ENCODE measurements at regions not wholly inside any gene's neighbourhood (a gene's known extent, or its start where the extent isn't known, plus 50 kb on each side); places are given as distances from the start of the nearest gene placed in this dataset.

DNA sequence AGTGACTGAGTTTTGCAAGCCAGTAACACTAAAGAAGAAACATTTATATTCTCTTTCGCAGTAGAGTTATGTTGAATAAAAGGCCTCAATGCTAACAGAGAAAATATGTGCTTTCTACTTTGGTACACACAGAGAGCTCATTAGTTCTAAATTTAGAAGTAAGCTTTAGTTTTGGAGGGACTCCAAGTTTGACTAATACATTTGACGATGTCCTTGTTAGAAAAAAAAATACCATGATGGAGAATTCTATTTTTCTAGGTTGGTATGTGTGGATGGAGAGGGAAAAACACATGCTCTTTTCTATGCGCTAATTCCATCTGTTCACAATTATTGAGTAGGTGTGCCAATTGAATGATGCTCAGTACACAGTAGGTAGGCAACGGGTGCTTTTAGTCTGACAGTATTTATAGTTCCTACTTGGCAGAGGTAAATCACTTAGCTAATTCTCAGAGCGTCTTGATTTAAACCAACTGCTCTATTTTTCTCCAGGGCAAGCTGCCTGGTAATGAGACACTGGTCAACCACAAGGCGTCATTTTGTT lies 327.2 kb upstream of the AKR1E2 start:
- DNase-seq (ENCODE audit: low read depth in 2 of 3, low spot score in 1 of 3) = no peak

DNA sequence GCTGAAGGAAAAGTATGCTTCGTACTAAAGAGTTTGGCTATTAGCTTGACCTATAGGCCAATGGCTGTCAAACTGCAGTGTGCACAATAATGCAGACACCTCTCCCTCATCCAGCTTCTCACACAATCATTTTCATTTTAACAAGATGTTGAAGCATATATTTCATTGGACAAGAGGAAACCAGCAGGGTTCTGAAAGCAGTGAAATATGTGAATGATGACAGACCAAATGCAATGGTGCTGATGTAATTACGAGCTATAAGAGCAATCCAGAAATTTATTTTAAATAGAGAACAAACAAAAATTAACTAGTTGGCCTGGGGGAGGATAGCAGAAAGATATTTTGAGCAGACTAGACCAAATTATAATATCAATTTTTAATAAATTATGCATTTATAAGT lies 331.5 kb upstream of the AKR1E2 start:
- DNase-seq (ENCODE audit: low read depth in 2 of 3, low spot score in 1 of 3) = no peak

GRCh38 chr10:4492202-4492601 lies 333.8 kb upstream of the AKR1E2 start:
- no peak for DNase-seq (ENCODE audit: low read depth in 2 of 3, low spot score in 1 of 3)

DNA sequence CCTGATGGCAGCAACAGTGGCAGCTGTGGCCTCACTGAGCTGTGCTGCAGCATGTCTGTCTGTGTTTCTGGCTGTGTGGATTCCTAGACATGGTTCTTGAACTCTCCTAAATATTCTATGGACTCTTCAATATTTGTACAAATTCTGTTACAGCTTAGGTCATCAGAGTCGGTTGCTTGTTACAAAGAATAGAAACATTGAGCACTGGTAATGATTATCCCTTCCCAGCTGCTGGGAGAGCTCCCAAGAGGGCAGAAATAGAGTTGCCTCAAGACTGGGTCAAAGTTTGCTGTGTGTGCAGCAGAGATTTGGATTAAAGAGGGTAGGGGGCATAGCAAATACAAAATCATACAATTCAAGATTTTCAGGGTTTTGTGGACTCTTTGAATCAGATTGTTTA lies 337.1 kb upstream of the AKR1E2 start:
- DNase-seq (ENCODE audit: low read depth in 2 of 3, low spot score in 1 of 3) = no peak

- DNase-seq (ENCODE audit: low read depth in 2 of 3, low spot score in 1 of 3) = no peak
Measured at GRCh38 chr10:4485636-4486035, 340.4 kb upstream of the AKR1E2 start.

GRCh38 chr10:4483811-4484210 lies 342.2 kb upstream of the AKR1E2 start:
- DNase-seq (ENCODE audit: low read depth in 2 of 3, low spot score in 1 of 3) = no peak

GRCh38 chr10:4482659-4483058 lies 343.3 kb upstream of the AKR1E2 start:
- no peak for DNase-seq (ENCODE audit: low read depth in 2 of 3, low spot score in 1 of 3)

DNA sequence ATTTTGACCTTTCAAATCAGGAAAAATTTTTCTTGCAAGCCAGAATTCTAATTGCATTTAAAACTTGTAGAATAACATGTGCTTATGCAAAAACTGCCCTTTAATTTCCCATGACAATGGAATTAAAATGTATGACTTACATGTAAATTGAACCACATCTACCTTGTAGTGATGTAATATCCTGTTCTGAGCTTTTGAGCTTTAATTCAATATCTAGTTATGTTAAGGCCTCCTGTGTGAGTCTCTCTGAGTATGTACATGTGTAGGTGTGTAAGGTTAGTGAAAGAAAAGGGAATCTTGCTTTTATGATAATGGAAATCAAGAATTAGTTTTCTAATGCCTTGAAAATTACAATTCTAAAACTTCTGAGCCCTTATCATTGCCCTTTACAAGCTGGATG lies 344.8 kb upstream of the AKR1E2 start:
- no peak for DNase-seq (ENCODE audit: low read depth in 2 of 3, low spot score in 1 of 3)

- DNase-seq (ENCODE audit: low read depth in 2 of 3, low spot score in 1 of 3) = no peak
Measured at GRCh38 chr10:4479342-4479741, 346.7 kb upstream of the AKR1E2 start.

- no peak for DNase-seq (ENCODE audit: low read depth in 2 of 3, low spot score in 1 of 3)
Measured at GRCh38 chr10:4477664-4478063, 348.3 kb upstream of the AKR1E2 start.

DNA sequence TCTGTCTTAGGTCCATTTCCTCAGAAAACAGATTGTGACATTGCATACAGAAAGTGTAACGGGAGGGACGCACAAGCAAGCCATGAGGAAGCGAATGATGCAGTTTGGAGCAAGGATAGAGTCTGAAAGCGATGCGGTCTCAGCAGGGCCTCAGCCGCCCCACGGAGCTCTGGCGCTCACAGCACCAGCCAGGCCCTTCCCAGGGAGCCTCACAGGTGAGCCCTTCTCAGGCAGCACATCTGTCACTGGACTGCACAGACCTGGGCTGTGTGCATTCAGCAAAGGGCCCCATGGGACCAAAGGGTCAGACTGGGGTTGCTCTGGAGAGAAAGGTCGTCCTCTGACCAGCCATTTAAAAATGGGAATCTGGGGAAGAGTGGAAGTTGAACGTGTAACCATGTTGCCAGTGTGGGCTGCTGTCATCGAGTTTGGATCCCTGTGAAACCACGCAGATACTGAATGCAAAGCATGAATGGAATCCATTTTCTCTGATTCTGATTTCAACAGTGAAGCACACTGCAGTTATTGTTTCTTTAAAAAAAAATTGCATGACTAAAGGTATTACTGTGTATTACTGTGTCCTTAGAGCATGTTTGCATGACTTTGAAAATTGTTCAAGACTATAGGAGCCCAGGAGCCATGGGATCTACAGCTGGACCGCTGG lies 350.0 kb upstream of the AKR1E2 start:
- no peak for DNase-seq (ENCODE audit: low read depth in 2 of 3, low spot score in 1 of 3)

GRCh38 chr10:4474829-4475228 lies 351.2 kb upstream of the AKR1E2 start:
- DNase-seq (ENCODE audit: low read depth in 2 of 3, low spot score in 1 of 3) = no peak

DNA sequence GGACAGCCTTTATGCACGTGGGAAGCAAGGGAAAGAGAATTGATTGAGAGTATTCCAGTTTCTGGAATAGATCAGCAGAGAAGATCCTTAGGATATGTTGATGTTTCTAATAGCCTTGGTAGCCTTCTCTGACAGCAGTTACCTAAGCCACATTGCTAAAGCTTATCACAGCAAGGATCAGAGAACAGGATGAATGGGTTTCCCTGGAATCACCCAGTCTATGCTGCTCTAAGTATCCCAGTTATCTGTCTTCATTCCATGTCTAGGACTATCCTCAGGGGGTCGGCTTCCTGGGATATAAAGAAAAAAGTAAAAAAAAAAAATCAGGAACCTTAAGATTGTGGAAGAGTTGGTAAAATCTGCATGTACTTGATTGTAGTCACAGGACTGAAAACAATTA lies 352.0 kb upstream of the AKR1E2 start:
- no peak for DNase-seq (ENCODE audit: low read depth in 2 of 3, low spot score in 1 of 3)

GRCh38 chr10:4472190-4472904 lies 353.7 kb upstream of the AKR1E2 start:
- DNase-seq (ENCODE audit: low read depth in 2 of 3, low spot score in 1 of 3) = no peak

DNA sequence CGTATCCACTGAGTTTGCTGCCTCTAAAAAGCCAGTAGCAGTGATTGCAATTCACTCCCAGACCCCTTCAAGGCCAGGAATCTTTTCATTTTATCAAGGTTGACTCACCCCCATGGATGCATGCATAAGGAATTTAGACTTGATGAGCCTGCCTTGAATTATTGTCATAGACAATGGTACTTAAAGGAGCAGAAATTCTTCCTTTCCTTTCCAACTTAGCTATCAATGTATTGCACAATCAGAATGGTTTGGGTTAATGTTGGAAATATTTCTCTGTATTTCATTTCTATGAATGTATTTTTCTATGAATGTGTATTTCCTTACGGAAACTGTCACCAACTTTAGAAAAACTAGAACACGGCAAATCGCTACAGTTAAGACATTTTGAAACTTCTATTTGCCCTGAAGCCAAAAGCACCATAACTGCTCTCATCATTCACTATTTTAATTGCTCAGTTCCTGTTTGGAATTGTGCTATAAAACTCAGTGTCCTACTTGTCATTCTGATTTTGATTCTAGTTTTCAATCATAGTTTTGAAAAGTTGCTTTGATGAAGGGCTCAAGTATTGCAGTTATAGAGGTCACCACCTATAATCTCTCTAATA lies 355.7 kb upstream of the AKR1E2 start:
- no peak for DNase-seq (ENCODE audit: low read depth in 2 of 3, low spot score in 1 of 3)

DNA sequence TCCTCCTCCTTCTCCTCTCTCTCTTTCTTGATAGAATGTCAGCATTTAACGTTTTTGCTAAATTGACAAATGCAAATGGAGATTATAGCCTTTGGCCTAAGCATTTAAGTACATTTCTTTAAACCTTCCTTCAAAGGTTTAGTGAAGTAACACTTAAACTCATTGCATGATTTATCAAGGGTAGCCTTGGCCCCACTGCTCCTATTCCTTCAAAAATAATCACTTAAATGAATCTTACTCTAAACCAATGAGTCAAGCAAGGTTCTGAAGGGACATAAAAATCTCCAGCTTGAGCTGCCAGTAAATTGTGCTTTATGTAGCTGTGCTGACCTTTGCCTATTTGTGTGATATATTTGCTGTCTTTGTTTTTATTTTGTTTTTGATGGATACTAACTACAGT lies 358.5 kb upstream of the AKR1E2 start:
- DNase-seq (ENCODE audit: low read depth in 2 of 3, low spot score in 1 of 3) = no peak

DNA sequence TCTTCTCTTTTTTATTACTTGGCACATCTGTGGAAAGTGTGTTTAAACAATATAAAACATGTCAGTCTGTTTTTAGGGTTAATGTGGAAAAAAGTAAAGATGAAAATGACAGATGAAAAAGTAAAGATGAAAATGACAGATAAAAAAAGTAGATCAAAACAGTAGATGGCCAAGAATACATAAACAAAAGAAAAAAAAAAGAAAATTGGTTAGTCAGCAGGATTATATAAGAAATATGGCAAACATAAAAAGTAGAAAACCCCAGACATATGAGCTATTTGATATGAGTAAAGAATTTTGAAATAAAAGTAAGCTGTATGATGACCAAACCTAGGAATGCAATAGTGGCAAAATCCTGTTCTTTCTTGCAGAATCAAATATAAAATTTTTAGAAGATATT lies 365.7 kb upstream of the AKR1E2 start:
- DNase-seq (ENCODE audit: low read depth in 2 of 3, low spot score in 1 of 3) = no peak

- DNase-seq (ENCODE audit: low read depth in 2 of 3, low spot score in 1 of 3) = no peak
Measured at GRCh38 chr10:4459531-4459930, 366.5 kb upstream of the AKR1E2 start.

GRCh38 chr10:4457597-4457996 lies 368.4 kb upstream of the AKR1E2 start:
- DNase-seq (ENCODE audit: low read depth in 2 of 3, low spot score in 1 of 3) = no peak

- no peak for DNase-seq (ENCODE audit: low read depth in 2 of 3, low spot score in 1 of 3)
Measured at GRCh38 chr10:4456776-4457175, 369.2 kb upstream of the AKR1E2 start.

GRCh38 chr10:4456279-4456678 lies 369.7 kb upstream of the AKR1E2 start:
- DNase-seq (ENCODE audit: low read depth in 2 of 3, low spot score in 1 of 3) = no peak

DNA sequence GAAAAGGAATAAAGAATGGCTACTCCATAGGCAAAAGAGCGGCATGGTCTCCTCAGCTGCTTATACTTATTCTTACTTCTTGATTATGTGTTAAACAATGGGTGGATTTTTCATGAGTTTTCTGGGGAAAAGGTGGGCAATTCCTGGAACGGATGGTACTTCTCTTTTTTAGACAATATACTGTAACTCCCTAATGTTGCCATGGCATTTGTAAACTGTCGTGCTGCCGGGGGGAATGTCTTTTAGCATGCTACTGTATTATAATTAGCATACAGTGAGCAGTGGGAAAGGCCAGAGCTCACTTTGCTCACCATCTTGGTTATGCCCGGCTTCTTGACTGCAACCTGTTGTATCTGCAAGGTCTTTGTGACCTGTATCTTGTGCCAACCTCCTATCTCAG lies 372.1 kb upstream of the AKR1E2 start:
- DNase-seq (ENCODE audit: low read depth in 2 of 3, low spot score in 1 of 3) = no peak
